ENCODE measurements at regions not wholly inside any gene's neighbourhood (a gene's known extent, or its start where the extent isn't known, plus 50 kb on each side); places are given as distances from the start of the nearest gene placed in this dataset.

DNA sequence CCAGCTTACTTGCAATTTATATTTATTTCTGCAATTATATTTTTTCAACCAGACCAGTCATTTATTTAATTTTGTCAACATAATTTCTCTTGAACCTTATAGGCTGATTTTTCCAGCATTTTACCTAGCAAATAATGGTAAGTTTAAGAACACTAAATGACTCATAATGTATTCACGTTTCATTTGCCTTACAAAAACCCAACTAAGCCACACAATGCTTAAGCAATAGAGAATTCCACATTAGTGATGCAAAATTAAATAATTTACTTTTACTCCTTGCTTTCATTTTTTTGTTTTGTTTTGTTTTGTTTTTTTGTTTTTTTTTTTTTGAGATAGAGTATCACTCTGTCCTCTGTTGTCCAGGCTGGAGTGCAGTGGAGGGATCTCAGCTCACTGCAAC is 110.4 kb upstream of the VRK2 start:
- intact Hi-C loops (cut with micrococcal nuclease; ENCODE audit: unreplicated experiment) (no loop called here), in situ Hi-C loops (cut with HindIII; ENCODE audit: low pct_unique_long_range_greater_than_20kb, low sequenced_read_pairs) (no loop called here)
- TF ChIP-seq SIN3A (IDR thresholded peaks at IDR 0.05; ENCODE audit: borderline replicate concordance, insufficient read depth, low read depth, low read length): no peak
- TF ChIP-seq, protein P1, sequence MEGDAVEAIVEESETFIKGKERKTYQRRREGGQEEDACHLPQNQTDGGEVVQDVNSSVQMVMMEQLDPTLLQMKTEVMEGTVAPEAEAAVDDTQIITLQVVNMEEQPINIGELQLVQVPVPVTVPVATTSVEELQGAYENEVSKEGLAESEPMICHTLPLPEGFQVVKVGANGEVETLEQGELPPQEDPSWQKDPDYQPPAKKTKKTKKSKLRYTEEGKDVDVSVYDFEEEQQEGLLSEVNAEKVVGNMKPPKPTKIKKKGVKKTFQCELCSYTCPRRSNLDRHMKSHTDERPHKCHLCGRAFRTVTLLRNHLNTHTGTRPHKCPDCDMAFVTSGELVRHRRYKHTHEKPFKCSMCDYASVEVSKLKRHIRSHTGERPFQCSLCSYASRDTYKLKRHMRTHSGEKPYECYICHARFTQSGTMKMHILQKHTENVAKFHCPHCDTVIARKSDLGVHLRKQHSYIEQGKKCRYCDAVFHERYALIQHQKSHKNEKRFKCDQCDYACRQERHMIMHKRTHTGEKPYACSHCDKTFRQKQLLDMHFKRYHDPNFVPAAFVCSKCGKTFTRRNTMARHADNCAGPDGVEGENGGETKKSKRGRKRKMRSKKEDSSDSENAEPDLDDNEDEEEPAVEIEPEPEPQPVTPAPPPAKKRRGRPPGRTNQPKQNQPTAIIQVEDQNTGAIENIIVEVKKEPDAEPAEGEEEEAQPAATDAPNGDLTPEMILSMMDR (IDR thresholded peaks at IDR 0.05): no peak
- TF ChIP-seq, protein P2, sequence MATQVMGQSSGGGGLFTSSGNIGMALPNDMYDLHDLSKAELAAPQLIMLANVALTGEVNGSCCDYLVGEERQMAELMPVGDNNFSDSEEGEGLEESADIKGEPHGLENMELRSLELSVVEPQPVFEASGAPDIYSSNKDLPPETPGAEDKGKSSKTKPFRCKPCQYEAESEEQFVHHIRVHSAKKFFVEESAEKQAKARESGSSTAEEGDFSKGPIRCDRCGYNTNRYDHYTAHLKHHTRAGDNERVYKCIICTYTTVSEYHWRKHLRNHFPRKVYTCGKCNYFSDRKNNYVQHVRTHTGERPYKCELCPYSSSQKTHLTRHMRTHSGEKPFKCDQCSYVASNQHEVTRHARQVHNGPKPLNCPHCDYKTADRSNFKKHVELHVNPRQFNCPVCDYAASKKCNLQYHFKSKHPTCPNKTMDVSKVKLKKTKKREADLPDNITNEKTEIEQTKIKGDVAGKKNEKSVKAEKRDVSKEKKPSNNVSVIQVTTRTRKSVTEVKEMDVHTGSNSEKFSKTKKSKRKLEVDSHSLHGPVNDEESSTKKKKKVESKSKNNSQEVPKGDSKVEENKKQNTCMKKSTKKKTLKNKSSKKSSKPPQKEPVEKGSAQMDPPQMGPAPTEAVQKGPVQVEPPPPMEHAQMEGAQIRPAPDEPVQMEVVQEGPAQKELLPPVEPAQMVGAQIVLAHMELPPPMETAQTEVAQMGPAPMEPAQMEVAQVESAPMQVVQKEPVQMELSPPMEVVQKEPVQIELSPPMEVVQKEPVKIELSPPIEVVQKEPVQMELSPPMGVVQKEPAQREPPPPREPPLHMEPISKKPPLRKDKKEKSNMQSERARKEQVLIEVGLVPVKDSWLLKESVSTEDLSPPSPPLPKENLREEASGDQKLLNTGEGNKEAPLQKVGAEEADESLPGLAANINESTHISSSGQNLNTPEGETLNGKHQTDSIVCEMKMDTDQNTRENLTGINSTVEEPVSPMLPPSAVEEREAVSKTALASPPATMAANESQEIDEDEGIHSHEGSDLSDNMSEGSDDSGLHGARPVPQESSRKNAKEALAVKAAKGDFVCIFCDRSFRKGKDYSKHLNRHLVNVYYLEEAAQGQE (IDR thresholded peaks at IDR 0.05; ENCODE audit: insufficient read depth in 1 of 2, low read depth in 2 of 2, low read length in 1 of 2): no peak
- no peak for TF ChIP-seq TCF7L2 (IDR thresholded peaks at IDR 0.05; ENCODE audit: low read depth, low read length)
- ChIA-PET CTCF (interaction anchor here (0.6 kb wide), 1 partner anchor 216 kb away, joined by 3 read pairs; no protein-coding TSS in a partner anchor), POLR2A (no interaction called here)
- DNase-seq (ENCODE audit: low read depth, low spot score) (no peak), ATAC-seq (no peak)
- Histone ChIP-seq H3K4me3 (ENCODE audit: low read depth in 2 of 2, low read length in 2 of 2) (no peak overlapping the region), H3K27me3 (ENCODE audit: control insufficient read depth, insufficient read depth, low read length) (no peaks in the 10 kb centered on the region), H3K36me3 (ENCODE audit: control insufficient read depth, insufficient read depth, low read length) (no peaks in the 10 kb centered on the region), H3K9me3 (ENCODE audit: control insufficient read depth, insufficient read depth, low read depth, low read length) (peaks cover 15% of the 10 kb centered on the region), H3K4me1 (ENCODE audit: control insufficient read depth, insufficient read depth, low read length) (no peaks in the 10 kb centered on the region), H3K27ac (ENCODE audit: low read length) (no peak overlapping the region)
- no TSS peak for BruUV-seq (replicated peaks)

DNA sequence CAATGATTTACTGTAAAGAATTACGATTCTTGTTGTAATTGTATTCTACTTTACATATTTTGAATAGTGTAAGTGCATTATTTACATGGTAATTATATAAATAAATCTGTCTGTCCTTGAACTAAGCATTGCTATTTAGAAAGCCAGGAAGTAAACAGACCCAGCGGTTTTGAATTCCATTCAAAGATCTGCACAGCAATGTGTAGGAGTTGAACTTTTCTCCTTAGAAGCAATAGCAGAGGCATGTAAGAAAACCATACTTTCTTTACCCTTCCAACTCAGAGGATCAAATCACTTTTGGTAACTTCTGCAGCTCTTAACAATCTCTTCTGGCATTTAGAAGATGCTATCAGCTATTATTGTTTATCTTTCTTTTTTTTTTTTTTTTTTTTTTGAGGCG is 109.2 kb upstream of the VRK2 start:
- POLR2A ChIA-PET: no interaction called here

More for the DNA sequence above, 109.2 kb upstream of the VRK2 start:
- no peak for DNase-seq (ENCODE audit: low read depth, low spot score)
- Histone ChIP-seq H3K27me3 (ENCODE audit: control insufficient read depth, insufficient read depth, low read length) (no peaks in the 10 kb centered on the region), H3K4me1 (ENCODE audit: control insufficient read depth, insufficient read depth, low read length) (no peaks in the 10 kb centered on the region), H3K4me3 (ENCODE audit: low read depth in 2 of 2, low read length in 2 of 2) (no peak overlapping the region), H3K9me3 (ENCODE audit: control insufficient read depth, insufficient read depth, low read depth, low read length) (peaks cover 15% of the 10 kb centered on the region), H3K27ac (ENCODE audit: low read length) (no peak overlapping the region), H3K36me3 (ENCODE audit: control insufficient read depth, insufficient read depth, low read length) (no peaks in the 10 kb centered on the region)
- CTCF ChIA-PET: no interaction called here
- in situ Hi-C loops (cut with HindIII; ENCODE audit: low pct_unique_long_range_greater_than_20kb, low sequenced_read_pairs) (no loop called here), intact Hi-C loops (cut with micrococcal nuclease; ENCODE audit: unreplicated experiment) (no loop called here)
- no peak for ATAC-seq
- BruUV-seq (replicated peaks): no TSS peak
- no peak for TF ChIP-seq TCF7L2 (IDR thresholded peaks at IDR 0.05; ENCODE audit: low read depth, low read length)
- no peak for TF ChIP-seq SIN3A (IDR thresholded peaks at IDR 0.05; ENCODE audit: borderline replicate concordance, insufficient read depth, low read depth, low read length)
- TF ChIP-seq, protein P1 (IDR thresholded peaks at IDR 0.05): no peak
- TF ChIP-seq POLR2AphosphoS5 (IDR thresholded peaks at IDR 0.05; ENCODE audit: low read depth, low read length): no peak
- TF ChIP-seq, protein P2 (IDR thresholded peaks at IDR 0.05; ENCODE audit: insufficient read depth in 1 of 2, low read depth in 2 of 2, low read length in 1 of 2): no peak

Measured in Panc1 (cell line).